Epithelial cell of esophagus (primary cell): ENCODE measurements at regions not wholly inside any gene's neighbourhood (a gene's known extent, or its start where the extent isn't known, plus 50 kb on each side); places are given as distances from the start of the nearest gene placed in this dataset.

Experiments used
- DNase-seq: peaks from one replicate; pipeline ENCODE4 v3.0.0; 2010; ENCODE audit warnings: low read depth
- H3K4me3 ChIP-seq: 2 replicates; pipeline ENCODE4 v1.5.1; 2011; ENCODE audit warnings: mild to moderate bottlenecking, low read length, control low read depth
- CTCF ChIP-seq: IDR thresholded peaks from 2 replicates; pipeline ENCODE4 v1.5.1; 2011; ENCODE audit warnings: low read depth, mild to moderate bottlenecking, low read length, control low read depth, inconsistent platforms; ENCODE audit not compliant: insufficient read depth; ENCODE audit errors: missing control alignments

- TF ChIP-seq CTCF, result no peak
- no peak overlapping the region for H3K4me3 ChIP-seq
These were observed 89.0 kb downstream of the MXRA5 start for GRCh38 chrX:3257471-3257870.

GRCh38 chrX:3256868-3257267 is 89.6 kb downstream of the MXRA5 start:
- no peak for DNase-seq
- no peak for TF ChIP-seq CTCF
- H3K4me3 ChIP-seq, result no peak overlapping the region

More at GRCh38 chrX:3257471-3257870, 89.0 kb downstream of the MXRA5 start:
- no peak for DNase-seq

GRCh38 chrX:3252744-3253143 is 93.7 kb downstream of the MXRA5 start:
- DNase-seq, result no peak
- TF ChIP-seq CTCF, result no peak
- H3K4me3 ChIP-seq, result no peak overlapping the region

GRCh38 chrX:3250966-3251365 is 95.5 kb downstream of the MXRA5 start:
- TF ChIP-seq CTCF, result no peak
- no peak for DNase-seq
- H3K4me3 ChIP-seq, result no peak overlapping the region

GRCh38 chrX:3244955-3245354 is 101.5 kb downstream of the MXRA5 start:
- peak; percentile 39 for TF ChIP-seq CTCF
- DNase-seq, result peak; percentile 29
- H3K4me3 ChIP-seq, result no peak overlapping the region

- no peak overlapping the region for H3K4me3 ChIP-seq
- TF ChIP-seq CTCF, result no peak
- peak; percentile 33 for DNase-seq
These were observed 102.2 kb downstream of the MXRA5 start for GRCh38 chrX:3244203-3244743.

- no peak for DNase-seq
- no peak for TF ChIP-seq CTCF
- no peak overlapping the region for H3K4me3 ChIP-seq
These were observed 114.1 kb downstream of the MXRA5 start for GRCh38 chrX:3232262-3232923.
